GM21528 (cell line): ENCODE measurements at regions not wholly inside any gene's neighbourhood (a gene's known extent, or its start where the extent isn't known, plus 50 kb on each side); places are given as distances from the start of the nearest gene placed in this dataset.

Experiments used
- ATAC-seq: cut with Tn5 transposase; IDR thresholded peaks from one replicate; pipeline ENCODE4 v1.9.1; 2021; ENCODE audit warnings: mild to moderate bottlenecking, moderate library complexity; ENCODE audit not compliant: unreplicated experiment, low FRiP score

DNA sequence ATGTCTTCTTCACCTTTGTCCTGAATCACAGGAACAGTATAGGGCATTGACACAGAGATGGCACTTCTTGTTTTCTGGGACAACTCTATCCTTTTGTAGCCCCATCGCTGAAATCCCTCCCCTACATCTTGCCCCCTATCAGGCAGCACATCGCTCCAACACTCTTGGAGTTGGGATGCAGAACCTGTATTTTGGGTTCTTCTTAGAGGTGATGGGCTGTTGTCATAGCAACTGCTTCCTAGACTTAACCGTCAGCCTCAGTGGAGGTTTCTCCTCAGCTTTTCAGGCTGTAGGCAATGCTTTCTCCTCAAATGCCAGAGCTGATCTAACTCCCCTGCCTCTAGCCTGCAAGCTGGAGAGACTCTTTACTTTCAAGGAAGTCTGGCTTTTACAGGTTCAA, 99.9 kb upstream of the SPRED2 start:
- ATAC-seq = no peak

DNA sequence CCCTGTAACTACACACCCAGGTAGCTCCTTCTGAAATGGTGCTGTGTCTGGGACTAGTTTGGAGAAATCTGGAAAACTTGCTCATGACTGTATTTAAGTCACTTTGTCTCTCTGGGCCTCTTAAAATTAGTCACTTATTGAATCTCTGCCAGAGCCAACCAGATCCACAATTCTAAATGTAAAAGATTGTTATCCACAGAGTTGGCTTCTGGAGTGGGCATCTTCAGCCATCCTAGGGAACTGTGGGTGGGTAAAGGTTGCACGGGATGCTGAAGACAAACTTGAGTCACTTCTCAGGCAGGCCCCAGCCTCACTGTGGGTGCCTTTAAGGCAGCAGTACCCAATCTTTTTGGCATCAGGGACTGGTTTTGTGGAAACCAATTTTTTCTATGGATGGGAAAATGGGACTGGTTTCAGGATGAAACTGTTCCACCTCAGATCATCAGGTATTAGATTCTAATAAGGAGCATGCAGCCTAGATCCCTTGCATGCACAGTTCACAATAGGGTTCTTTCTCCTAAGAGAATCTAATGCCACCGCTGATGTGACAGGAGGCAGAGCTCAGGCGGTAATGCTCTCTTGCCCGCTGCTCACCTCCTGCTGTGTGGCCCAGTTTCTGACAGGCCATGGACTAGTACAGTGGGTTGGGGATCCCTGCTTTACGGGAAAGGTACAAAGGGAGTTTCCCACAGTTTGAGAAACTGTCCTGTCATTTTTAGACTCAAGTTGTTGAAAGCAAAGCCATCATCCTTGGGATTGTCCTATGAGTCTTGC, 98.3 kb upstream of the SPRED2 start:
- ATAC-seq = no peak

DNA sequence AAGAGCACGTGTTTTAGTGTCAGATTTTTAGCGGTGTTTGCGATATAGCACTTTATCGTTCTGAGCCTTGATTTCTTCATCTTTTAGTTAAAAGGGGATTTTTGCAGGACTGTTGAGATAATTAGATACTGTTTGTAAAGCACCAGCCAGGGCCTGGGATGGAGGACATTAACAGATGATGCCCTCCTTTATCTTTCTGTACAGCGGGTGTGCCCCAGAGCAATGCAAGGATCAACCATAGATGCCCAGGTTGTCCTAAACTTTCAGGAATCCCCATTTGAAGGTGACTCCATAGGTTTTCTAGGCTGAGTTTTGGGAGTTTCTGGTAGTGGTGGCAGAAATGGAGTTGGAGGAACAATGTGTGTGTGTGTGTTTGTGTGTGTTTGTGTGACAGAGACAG, 97.0 kb upstream of the SPRED2 start:
- no peak for ATAC-seq

DNA sequence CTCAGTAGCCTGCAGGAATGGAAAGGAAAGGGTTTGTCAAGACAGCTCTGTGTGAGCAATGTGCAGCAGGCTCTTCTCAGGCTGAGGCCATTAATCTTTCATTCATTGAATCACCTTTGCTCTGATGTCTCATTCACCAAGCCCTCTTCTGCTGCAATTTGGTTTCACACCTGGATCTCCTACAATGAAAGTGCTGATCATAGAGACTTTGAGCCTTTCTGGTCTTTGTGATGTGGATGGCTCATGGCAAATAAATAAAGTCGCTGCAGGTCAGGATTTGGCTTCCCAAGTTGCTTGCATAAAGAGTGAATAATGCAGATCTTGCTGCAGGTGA, 95.8 kb upstream of the SPRED2 start:
- no peak for ATAC-seq

DNA sequence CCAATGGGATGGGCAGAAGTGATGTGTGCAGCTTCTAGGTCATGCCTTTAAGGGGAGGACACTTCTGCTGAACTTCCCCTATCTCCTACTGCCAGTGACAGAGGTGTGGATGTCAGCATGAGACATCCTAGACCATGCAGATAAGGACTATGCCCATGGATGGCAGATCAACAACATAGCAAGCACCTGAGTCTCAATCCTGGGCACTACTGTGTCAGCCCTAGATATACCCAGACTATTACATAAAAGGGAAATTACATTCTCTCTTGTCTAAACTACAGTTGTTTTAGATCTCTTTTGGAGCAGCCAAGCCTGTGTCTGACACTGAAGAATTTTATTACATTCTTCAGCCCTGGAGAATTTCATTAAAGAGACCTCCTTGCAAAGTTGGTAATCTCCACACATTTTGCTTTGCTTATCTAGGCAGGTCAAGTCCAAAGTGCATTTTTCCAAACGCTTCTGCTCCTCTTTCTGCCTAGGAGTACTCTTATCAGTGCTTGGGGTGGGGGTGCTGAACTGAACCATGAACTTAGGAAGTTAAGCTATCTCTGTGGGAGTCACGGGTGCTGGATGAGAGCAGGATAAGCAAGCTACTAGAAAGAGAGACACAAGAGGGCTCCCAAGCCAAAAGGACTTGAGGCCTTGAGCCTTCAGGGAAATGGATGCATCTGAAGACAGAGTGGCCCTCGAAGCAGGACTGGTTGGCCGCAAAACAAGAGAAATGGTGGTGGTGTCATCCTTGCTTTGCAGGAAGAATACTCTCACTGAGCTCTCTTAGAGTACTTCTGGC, 95.2 kb upstream of the SPRED2 start:
- ATAC-seq = no peak

DNA sequence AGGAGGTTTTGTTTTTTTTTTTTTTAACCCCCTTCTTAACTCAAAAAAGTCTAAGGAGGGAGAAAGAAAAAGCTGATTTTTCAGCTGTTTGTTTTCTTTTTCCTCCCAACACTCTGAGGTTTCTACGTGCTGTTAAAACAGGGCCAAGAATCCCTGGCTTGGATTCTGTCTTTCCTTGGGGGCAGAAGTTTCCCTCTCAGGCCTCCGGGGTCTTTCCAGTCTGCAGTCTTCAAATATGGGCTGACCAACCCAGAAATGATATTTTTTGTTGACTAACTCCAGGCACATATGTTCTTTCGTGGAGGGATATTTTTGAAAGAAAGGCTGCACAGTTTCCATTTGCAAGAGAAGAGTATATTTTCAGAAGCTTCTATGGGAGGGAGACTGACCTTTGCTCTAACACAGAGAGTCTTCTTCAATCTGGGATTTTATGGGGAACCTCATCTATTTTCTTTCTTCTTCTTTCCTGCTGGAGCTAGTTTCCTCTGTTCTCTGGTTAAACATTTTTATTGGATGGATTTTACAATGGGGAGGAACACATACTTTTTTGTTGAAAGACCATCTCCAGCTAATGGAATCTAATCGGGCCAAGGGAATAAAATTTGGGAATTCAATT, 93.3 kb upstream of the SPRED2 start:
- no peak for ATAC-seq

DNA sequence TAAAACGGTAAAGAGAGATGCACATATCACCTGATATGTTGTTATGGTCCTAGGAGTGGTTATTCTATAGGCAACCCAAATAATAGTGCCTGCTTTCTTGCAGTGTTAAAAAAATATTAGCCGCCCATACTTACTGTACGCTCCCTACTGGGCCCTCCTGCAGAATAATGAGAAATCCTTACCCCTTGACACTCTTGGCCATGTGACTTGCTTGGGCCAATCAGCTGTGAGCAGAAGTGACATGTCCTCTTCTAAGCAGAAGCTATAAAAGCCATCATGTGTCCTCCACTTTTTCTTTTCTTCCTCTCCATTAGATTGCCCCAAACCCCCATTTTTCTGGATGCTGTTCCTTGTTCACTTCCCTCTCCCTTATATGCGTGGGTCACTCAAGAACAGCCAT, 90.5 kb upstream of the SPRED2 start:
- no peak for ATAC-seq

DNA sequence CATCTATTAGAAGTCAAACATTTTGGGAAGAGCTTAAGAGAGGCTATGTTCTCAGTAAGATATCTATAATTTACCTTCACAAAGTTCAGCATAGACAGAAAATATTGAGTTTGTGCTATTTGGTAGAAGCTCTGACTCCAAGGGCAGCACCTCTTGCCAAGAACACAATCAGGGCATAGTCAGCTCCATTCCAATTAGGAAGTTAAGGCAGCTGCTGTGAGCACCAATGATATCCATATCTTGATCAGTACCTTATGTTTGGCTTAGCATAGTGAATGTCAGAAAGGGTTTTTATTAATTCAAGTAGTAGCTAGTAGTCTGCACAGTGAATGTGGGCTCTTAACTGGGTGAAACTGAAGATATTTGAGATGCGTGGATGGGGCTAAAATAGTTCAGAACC, 86.4 kb upstream of the SPRED2 start:
- ATAC-seq = no peak

DNA sequence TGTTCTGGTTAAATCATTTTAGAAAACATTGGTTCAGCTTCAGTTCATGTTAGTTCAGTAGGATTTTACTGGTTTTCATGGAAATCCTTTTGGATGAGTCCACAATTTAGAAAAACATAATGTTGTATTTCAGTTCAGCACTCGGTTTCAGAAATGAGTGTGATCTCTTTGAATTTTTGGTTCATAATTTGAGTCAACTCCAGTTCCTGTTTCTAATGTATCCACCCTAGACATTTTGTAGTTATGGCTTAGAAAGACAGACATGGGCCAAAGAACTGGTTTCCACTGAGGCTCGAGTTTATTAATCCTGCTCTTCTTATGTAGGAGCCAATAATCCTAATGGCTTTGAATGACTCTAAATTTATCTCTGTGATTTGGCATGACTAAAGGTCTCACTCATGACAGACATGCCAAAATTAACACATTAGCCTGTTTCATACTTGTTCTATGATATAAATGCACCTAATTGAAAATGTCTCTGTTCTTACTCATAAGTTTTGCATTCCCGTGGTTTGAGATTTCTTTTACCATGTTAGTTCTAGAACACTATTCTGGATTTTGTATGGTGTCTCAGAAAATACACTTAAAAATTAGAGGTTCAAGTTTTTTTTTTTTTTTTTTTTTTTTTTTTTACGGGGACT, 82.3 kb upstream of the SPRED2 start:
- ATAC-seq = no peak

DNA sequence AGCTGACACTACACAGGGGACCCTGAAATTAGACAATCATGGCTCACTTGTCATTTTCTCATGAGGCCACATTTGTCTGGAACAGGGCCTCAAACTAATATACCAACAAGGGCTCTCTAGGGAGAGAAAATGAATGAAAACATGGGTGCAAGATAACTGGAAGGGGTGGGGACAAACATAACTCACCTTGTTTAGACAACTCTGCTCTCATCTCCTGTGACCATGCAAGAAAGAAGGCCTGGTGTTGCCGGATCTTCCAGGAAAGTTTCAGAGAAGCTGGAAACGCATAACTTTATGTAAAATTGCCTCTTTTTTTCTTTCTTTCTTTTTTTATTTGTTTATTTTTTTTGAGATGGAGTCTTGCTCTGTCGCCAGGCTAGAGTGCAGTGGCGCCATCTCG, 80.4 kb upstream of the SPRED2 start:
- ATAC-seq = no peak

DNA sequence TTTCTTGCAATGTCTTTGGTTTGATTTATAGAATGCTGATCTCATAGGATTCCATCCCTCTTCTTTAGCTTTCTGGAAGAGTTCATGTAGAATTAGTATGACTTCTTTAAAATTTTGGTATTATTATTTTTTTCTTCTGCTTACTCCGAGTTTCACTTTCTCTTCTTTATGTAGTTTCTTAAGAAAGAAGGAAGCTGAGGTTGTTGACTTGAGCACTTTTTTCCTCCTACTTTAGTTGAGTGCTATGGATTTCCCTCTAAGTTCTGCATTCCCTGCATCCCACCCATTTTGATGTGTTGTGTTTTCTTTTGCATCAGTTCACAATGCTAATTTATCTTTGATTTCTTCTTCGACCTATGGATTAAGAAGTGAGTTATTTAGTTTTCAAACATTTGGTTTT, 78.9 kb upstream of the SPRED2 start:
- ATAC-seq = no peak

DNA sequence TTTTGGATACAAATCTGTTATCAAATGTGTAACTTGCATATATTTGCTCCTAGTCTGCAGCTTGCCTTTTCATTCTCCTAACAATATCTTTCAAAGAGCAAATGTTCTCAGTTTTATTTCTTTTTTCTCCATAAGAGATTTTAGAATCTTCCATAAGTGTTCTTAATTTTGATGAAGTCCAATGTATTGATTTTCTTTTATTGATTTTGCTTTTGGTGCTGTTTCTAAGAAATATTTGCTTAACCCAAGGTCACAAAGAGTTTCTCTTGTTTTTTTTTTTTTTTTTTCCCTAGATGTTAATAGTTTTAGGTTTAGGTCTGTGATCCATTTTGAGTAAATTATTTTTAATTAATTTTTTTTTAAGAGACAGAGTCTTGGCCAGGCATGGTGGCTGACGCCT, 75.8 kb upstream of the SPRED2 start:
- ATAC-seq = no peak

DNA sequence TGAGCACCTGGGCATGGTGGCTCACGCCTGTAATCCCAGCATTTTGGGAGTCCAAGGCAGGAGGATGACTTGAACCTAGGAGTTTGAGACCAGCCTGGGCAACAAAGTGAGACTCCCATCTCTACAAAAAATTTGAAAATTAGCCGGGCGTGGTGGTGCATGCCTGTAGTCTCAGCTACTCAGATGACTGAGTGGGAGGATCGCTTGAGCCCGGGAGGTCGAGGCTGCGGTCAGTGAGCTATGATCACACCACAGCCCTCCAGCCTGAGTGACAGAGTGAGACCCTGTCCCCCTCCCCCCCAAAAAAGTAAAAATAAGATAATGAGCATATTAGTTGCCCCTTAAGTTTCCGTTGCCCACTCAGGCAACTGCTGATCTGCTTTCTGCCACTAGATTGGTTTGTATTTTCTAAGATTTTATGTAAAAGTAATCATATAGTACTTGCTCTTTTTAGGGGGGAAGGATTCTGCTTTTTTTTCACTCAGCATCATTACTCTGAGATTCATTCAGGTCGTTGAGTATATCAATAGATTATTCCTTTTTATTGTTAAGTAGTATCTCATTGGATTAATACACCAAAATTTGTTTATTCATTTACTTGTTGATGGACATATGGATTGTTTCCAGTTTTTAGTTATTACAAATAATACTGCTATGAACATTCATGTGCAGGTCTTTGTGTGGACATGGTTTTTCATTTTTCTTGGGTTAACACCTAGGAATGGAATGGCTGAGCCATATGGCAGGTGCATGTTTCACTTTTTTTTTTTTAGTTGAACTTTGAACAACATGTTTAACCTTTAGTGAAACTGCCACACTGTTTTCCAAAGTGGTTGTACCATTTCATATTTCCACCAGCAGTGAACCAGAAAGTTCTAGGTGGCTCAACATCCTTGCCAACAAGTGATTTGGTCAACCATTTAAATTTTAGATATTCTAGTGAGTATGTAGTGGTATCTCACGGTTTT, 75.0 kb upstream of the SPRED2 start:
- ATAC-seq = no peak

DNA sequence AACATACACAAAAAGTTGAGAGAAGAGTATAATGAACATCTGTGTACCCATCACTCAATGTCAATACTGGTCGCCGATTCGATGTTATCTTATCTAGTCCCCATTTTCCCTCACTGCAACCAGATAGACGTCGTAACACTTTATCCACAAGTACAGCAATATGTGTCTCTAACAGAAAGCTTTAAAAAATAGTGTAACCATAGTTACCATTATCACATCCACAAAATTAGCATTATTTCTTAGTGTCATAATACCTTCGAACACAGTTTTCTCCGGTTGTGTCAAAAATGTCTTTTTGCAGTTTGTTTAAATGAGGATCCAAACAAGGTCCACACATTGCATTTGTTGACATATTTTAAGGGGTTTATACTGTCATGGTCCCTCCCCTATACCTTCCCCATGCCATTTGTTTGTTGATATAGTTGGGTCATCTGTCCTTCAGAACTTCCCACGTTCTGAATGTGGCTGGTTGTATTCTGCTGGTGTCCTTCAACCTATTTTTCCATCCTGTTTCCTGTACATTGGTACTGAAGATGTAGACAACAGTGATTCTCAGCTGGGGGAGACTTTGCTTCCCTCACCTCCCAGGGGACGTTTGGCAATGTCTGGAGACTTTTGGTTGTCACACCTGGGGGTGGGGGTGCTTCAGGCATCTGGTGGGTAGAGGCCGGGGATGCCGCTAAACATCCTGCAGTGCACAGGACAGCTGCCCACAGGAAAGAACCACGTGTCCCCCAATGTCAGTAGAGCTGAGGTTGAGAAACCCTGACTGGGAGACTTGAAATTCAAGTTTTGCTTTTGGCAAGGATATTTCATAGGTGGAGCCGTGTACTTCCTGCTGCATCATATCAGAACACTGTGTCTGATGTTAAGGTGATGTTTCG, 72.7 kb upstream of the SPRED2 start:
- no peak for ATAC-seq

DNA sequence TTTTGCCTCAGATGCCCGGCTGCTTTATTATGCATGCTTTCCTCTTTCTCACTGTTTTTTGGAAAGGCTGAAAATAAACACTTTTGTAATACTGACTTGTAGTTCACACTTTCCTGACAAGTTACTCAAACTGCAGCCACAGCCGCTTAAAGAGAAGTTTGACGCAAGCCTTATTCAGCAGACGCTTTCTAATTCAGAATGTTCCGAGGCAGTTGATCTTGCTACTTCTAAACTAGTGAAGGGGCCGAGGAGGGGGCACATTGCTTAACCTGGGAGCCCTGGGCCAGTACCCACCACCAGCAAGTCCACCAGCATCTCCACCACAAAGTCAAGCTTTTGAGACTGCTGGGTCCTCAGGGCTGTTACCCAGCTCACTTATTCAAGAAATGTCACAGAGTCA, 71.8 kb upstream of the SPRED2 start:
- no peak for ATAC-seq

DNA sequence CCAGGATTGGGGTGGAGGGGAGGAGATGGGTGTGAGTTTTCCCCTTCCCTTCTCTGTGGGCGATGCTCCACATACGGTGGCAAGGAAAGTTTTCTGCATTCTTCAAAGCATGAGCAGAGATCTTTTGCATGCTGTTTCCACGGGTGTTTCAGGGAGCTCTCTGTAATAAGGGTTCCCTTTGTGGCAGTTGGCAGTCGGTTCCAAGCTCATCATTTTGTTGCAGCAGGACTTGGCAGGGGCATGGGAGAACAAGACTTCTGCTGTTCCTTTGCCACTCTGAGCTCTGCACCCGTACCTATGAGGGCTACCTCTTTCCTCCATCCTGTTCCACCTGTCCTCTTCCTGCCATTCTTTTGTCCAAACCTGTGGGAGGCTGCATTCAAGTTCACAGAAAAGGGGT, 71.3 kb upstream of the SPRED2 start:
- no peak for ATAC-seq

DNA sequence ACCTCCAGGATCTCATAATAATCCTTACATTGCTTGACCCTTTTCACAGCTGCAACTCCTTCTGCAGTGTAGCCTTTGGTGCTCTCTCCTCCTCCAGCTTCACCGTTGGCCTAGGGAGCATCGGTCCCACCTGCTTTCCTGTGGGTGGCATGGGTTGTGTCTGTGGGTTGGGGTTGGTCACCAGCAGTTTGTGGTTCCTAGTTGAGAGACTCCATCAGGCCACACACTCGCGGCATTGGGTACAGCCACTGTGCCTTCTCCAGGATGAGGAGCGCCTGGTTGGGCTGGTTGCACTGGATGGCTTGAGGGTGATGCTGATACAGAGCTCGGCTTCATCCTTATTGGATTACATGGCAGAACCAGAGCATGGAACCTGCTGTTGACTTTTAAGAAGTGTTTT, 69.4 kb upstream of the SPRED2 start:
- ATAC-seq = no peak

DNA sequence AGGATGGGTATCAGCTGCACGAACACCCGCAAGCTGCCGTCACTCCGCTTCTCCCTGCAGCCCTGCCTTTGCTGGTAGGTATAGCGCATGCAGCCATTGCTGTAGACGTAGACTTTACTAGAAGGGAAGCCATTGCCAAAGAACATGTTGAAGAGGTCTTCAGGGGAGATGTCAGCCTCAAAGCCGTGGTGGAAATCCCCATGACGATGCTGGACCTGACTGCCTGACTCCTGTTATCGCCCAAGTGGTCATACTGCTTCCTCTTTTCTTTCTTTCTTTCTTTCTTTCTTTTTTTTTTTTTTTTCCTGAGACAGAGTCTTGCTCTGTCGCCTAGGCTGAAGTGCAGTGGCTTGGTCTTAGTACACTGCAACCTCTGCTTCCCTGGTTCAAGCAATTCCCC, 68.7 kb upstream of the SPRED2 start:
- no peak for ATAC-seq

DNA sequence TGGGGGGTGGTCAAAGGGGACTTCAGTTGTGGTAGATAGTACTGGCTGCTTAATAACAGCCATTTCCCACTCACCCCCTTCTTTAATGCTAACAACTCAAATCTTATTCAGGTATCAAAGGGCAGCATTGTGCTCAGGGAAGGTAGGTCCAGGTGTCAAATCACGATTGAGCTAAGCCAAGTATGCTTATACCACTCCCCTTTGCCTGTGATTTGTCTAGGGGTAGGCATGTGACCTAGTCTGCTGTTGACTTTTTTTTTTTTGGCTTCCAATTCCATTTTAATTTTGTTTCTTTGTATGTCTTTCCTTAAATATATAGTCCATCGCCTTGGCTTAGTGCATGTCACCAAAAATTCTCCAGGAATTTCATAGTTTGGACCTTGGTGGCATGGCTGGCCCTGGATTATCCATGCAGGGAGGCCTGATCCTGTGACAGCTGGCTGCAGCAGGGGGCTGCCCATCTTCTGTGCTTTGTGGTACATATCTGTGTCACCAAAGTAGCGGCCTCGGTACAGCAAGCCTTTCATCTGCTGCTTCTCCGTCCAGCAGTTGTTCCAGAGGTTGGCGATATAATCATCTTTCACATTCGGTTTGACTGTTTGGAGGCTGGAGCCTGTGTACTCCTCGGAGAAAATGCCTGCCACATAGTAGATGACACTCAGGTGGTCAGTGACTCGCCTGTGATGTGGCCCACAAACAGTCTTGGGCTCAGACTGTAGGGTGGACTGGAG, 68.1 kb upstream of the SPRED2 start:
- no peak for ATAC-seq
